Vagina (tissue), 2 donors: ENCODE measurements at regions not wholly inside any gene's neighbourhood (a gene's known extent, or its start where the extent isn't known, plus 50 kb on each side); places are given as distances from the start of the nearest gene placed in this dataset.

ENCODE experiments used
- CTCF ChIP-seq, 3 experiments: fragments of 450-650 bp in 2 of 3; fragments of 200-600 bp in 1 of 3; sonication (generic) in 1 of 3; IDR thresholded peaks; one replicate each; pipeline ENCODE4 v1.5.1; 2017 to 2019; ENCODE audit warnings: antibody characterized with exemption in 3 of 3, mild to moderate bottlenecking in 2 of 3, moderate library complexity in 2 of 3
- POLR2A ChIP-seq, 2 donors: fragments of 450-650 bp; IDR thresholded peaks; one replicate each; pipeline ENCODE4 v1.6.1; 2017; ENCODE audit warnings: antibody characterized with exemption in 2 of 2, mild to moderate bottlenecking in 2 of 2, moderate library complexity in 2 of 2
- POLR2AphosphoS5 ChIP-seq, 2 donors: sonication (generic); formaldehyde crosslinking; IDR thresholded peaks; one replicate each; pipeline ENCODE4 v1.9.0; 2017; ENCODE audit warnings: antibody characterized with exemption in 2 of 2, mild to moderate bottlenecking in 2 of 2, low read depth in 1 of 2; ENCODE audit not compliant: insufficient read depth in 1 of 2

- TF ChIP-seq CTCF (IDR thresholded peaks at IDR 0.05) = no peak
- no peak for TF ChIP-seq POLR2AphosphoS5 (IDR thresholded peaks at IDR 0.05; ENCODE audit: insufficient read depth in 1 of 2, low read depth in 1 of 2)
- no peak for TF ChIP-seq POLR2A (IDR thresholded peaks at IDR 0.05)
These were observed 234.1 kb downstream of the BCL11B start for GRCh38 chr14:99037777-99038430.
